ENCODE measurements at regions not wholly inside any gene's neighbourhood (a gene's known extent, or its start where the extent isn't known, plus 50 kb on each side); places are given as distances from the start of the nearest gene placed in this dataset.

DNA sequence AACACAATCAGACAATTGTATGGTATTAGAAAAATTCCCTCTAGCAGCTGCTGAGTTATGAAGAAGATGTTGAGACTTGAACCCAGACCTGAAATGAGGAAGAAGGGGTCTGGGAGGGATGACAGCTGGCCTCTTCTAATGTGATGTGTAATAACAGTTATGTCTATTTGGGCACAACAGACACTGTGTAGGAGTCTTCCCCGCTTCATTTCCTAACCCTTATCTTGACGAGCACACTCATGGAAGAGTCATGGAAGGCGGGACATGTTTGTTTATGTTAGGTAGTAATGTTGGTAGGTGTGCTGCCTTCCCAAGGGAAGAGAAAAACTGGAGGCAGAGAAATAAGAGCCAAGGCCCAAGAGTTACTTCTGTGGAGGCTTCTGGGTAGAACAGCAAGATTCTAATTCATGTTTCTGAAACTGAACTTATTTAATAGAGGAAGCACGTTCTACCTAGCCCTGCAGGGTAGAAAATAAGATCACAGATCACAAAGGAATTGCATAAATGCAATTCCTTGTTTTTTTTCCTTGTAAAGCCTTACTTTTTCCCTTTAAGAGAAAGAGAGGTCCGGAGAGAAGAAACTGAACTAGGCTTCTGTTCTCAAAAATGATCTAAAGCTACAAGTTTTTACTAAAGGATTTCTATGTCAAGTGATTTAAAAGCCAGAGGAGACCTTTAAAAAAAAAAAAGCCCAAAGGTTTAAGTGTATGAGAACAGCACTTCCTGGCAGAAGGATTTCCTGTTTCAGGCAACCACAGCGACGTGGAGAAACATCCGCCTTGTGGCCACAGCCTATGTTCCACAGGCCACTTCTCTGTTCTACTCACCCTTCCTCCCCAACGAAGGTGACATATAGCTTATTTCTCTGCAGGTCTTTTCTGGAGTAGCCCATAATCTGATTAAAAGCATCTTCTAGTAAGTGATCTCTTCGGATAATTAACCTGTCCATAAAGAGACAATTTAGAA lies 68.5 kb upstream of the STK17B start:
- peaks cover 57% of the 10 kb centered on the region for H3K4me1 Mint-ChIP-seq
- Histone ChIP-seq H3K4me2 (replicated peaks; ENCODE audit: extremely low read depth, low read length, poor library complexity, severe bottlenecking) (peak overlapping the region; percentile 65), H3K27ac (ENCODE audit: low read depth in 1 of 2, low read length in 2 of 2) (peak overlapping the region; percentile 63 to 97), H3K9ac (ENCODE audit: insufficient read depth, low read length, poor library complexity, severe bottlenecking) (peak overlapping the region; percentile 64), H3K27me3 (ENCODE audit: control insufficient read depth in 2 of 2, insufficient read depth in 2 of 2, low read length in 2 of 2) (no peaks in the 10 kb centered on the region), H3K4me1 (ENCODE audit: control insufficient read depth in 1 of 2, insufficient read depth in 2 of 2, low read length in 2 of 2) (peaks cover 55 to 57% of the 10 kb centered on the region in 2 donors), H3K9me3 (replicated peaks in 1 of 2; ENCODE audit: control insufficient read depth in 1 of 2, insufficient read depth in 1 of 2, low read length in 2 of 2) (no peaks in the 10 kb centered on the region), H3K36me3 (replicated peaks in 1 of 2; ENCODE audit: control insufficient read depth in 1 of 2, insufficient read depth in 2 of 2, low read length in 2 of 2) (no peaks in the 10 kb centered on the region), H3K4me3 (replicated peaks in 1 of 3; ENCODE audit: low read depth in 2 of 3, low read length in 3 of 3) (peak overlapping the region in 1 of 3 experiments; percentile 58), H2AFZ (ENCODE audit: insufficient read depth, low read depth, low read length, poor library complexity, severe bottlenecking) (peak overlapping the region; percentile 34), H4K20me1 (ENCODE audit: insufficient read depth, low read length) (no peaks in the 10 kb centered on the region), H3K79me2 (ENCODE audit: insufficient read depth, low read length) (no peaks in the 10 kb centered on the region)
- WGBS (ENCODE audit: insufficient coverage): 6% methylated on average over 3 of the region's 10 CpGs
- peaks cover 0 to 8% of the 10 kb centered on the region in 2 donors for H3K36me3 Mint-ChIP-seq
- H3K27me3 Mint-ChIP-seq (ENCODE audit: low read depth in 3 of 3): peaks cover 0 to 4% (median 0%) of the 10 kb centered on the region in 3 donors
- H3K27ac Mint-ChIP-seq: peak overlapping the region; percentile 95 to 100 (median 98)
- peaks cover 0 to 2% (median 0%) of the 10 kb centered on the region in 7 donors for H3K9me3 Mint-ChIP-seq
- TF ChIP-seq, protein P1, sequence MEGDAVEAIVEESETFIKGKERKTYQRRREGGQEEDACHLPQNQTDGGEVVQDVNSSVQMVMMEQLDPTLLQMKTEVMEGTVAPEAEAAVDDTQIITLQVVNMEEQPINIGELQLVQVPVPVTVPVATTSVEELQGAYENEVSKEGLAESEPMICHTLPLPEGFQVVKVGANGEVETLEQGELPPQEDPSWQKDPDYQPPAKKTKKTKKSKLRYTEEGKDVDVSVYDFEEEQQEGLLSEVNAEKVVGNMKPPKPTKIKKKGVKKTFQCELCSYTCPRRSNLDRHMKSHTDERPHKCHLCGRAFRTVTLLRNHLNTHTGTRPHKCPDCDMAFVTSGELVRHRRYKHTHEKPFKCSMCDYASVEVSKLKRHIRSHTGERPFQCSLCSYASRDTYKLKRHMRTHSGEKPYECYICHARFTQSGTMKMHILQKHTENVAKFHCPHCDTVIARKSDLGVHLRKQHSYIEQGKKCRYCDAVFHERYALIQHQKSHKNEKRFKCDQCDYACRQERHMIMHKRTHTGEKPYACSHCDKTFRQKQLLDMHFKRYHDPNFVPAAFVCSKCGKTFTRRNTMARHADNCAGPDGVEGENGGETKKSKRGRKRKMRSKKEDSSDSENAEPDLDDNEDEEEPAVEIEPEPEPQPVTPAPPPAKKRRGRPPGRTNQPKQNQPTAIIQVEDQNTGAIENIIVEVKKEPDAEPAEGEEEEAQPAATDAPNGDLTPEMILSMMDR (IDR thresholded peaks at IDR 0.05): peak; percentile 41
- peak overlapping the region; percentile 6 to 54 for H3K4me3 Mint-ChIP-seq
- DNase-seq: peak; percentile 90 to 97 (median 96)
- intact Hi-C loops (cut with micrococcal nuclease): loop anchor here in 1 of 2 donors (2.0 kb wide), 1 partner anchor 69 kb away; the partner anchor contains the start of gene STK17B

DNA sequence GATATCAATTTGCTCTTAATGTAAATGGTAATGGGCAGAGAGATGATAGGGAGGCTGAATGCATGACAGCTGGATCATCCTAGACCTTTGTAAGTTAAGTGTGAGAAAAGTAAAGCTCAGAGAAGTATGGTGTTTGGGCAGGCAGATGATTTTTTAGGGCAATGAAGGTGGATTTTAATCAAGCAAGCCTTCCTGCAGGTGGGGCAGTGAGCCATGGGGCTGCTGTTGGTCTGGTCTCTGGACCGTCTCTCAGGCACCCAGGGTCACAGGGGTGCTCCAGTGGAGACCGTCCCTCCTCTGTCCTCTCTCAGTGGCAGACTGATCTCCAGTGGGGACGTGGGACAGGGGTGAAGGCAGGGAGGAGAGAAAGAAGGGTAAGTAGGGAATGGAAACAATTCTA lies 69.8 kb upstream of the STK17B start:
- peak overlapping the region in 1 of 3 experiments; percentile 58 for H3K4me3 ChIP-seq (replicated peaks in 1 of 3; ENCODE audit: low read depth in 2 of 3, low read length in 3 of 3)
- Mint-ChIP-seq H3K27me3 (ENCODE audit: low read depth in 3 of 3) (peaks cover 0 to 4% (median 0%) of the 10 kb centered on the region in 3 donors), H3K9me3 (peaks cover 0 to 2% (median 0%) of the 10 kb centered on the region in 7 donors), H3K4me3 (peak overlapping the region in 1 of 2 donors; percentile 47), H3K36me3 (peaks cover 0 to 8% of the 10 kb centered on the region in 2 donors), H3K4me1 (peaks cover 66% of the 10 kb centered on the region), H3K27ac (peak overlapping the region; percentile 95 to 100 (median 100))
- peak overlapping the region; percentile 45 for H3K9ac ChIP-seq (ENCODE audit: insufficient read depth, low read length, poor library complexity, severe bottlenecking)
- H4K20me1 ChIP-seq (ENCODE audit: insufficient read depth, low read length): no peaks in the 10 kb centered on the region
- no peaks in the 10 kb centered on the region for H3K79me2 ChIP-seq (ENCODE audit: insufficient read depth, low read length)
- peak overlapping the region; percentile 89 to 97 for H3K27ac ChIP-seq (ENCODE audit: low read depth in 1 of 2, low read length in 2 of 2)
- H3K27me3 ChIP-seq (ENCODE audit: control insufficient read depth in 2 of 2, insufficient read depth in 2 of 2, low read length in 2 of 2): no peaks in the 10 kb centered on the region
- no peak overlapping the region for H2AFZ ChIP-seq (ENCODE audit: insufficient read depth, low read depth, low read length, poor library complexity, severe bottlenecking)
- 75% methylated on average over 1 of the region's 3 CpGs for WGBS (ENCODE audit: insufficient coverage)
- intact Hi-C loops (cut with micrococcal nuclease): loop anchor here in 1 of 2 donors (2.0 kb wide), 1 partner anchor 70 kb away; the partner anchor contains the start of gene STK17B
- H3K4me1 ChIP-seq (ENCODE audit: control insufficient read depth in 1 of 2, insufficient read depth in 2 of 2, low read length in 2 of 2): peaks cover 57 to 64% of the 10 kb centered on the region in 2 donors
- no peak for DNase-seq
- peak overlapping the region; percentile 65 for H3K4me2 ChIP-seq (replicated peaks; ENCODE audit: extremely low read depth, low read length, poor library complexity, severe bottlenecking)
- H3K9me3 ChIP-seq (replicated peaks in 1 of 2; ENCODE audit: control insufficient read depth in 1 of 2, insufficient read depth in 1 of 2, low read length in 2 of 2): no peaks in the 10 kb centered on the region
- TF ChIP-seq, protein P1 (IDR thresholded peaks at IDR 0.05): no peak
- no peaks in the 10 kb centered on the region for H3K36me3 ChIP-seq (replicated peaks in 1 of 2; ENCODE audit: control insufficient read depth in 1 of 2, insufficient read depth in 2 of 2, low read length in 2 of 2)

Data from CD14-positive monocyte (primary cell).